Upper lobe of left lung (tissue), 6 donors: ENCODE measurements at regions not wholly inside any gene's neighbourhood (a gene's known extent, or its start where the extent isn't known, plus 50 kb on each side); places are given as distances from the start of the nearest gene placed in this dataset.
A peak's percentile ranks its signal among the peaks of the same experiment; 100 is the strongest.

Source experiments
- ATAC-seq, 2 donors: fragments of 200-7000 bp; cut with Tn5 transposase; one replicate each; pipeline ENCODE4 v1.9.1; 2022; ENCODE audit warnings: mild to moderate bottlenecking in 2 of 2, moderate library complexity in 2 of 2; ENCODE audit not compliant: low FRiP score in 2 of 2
- DNase-seq, 2 donors: peaks; one replicate each; pipeline ENCODE4 v3.0.0-alpha.2; 2019 to 2020
- H3K27ac ChIP-seq, 4 donors: fragments of 200-600 bp; sonication (generic); one replicate each; pipeline ENCODE4 v1.5.1; 2016 to 2019
- H3K27me3 ChIP-seq, 4 donors: fragments of 200-600 bp; sonication (generic); one replicate each; pipeline ENCODE4 v1.5.1; 2017 to 2019
- H3K36me3 ChIP-seq, 4 donors: fragments of 200-600 bp; sonication (generic); one replicate each; pipeline ENCODE4 v1.5.1; 2016 to 2019
- H3K4me1 ChIP-seq, 4 donors: fragments of 200-600 bp; sonication (generic); one replicate each; pipeline ENCODE4 v1.5.1; 2018 to 2019
- H3K4me3 ChIP-seq, 4 donors: fragments of 200-600 bp; sonication (generic); one replicate each; pipeline ENCODE4 v1.5.1; 2017 to 2019; ENCODE audit warnings: mild to moderate bottlenecking in 2 of 4, moderate library complexity in 1 of 4
- H3K9me3 ChIP-seq, 4 donors: fragments of 200-600 bp; sonication (generic); one replicate each; pipeline ENCODE4 v1.5.1; 2018 to 2019
- EP300 ChIP-seq, 4 donors: sonication (generic); formaldehyde crosslinking; IDR thresholded peaks; one replicate each; pipeline ENCODE4 v1.5.1; 2017; ENCODE audit warnings: antibody characterized with exemption in 4 of 4, control low read depth in 2 of 4
- POLR2A ChIP-seq, 4 donors: fragments of 450-650 bp; IDR thresholded peaks; one replicate each; pipeline ENCODE4 v1.5.1; 2016 to 2017; ENCODE audit warnings: antibody characterized with exemption in 4 of 4, mild to moderate bottlenecking in 2 of 4
- POLR2AphosphoS5 ChIP-seq, 2 donors: sonication (generic); formaldehyde crosslinking; IDR thresholded peaks; one replicate each; pipeline ENCODE4 v1.5.1; 2017; ENCODE audit warnings: antibody characterized with exemption in 2 of 2
- WGBS, 2 donors: methylation state at CpG; one replicate each; pipeline ENCODE4 v1.1.5; 2017 to 2018; 5-methylcytosine and 5-hydroxymethylcytosine counted together
- TF ChIP-seq, protein P1 (sequence below), 6 experiments: fragments of 450-650 bp in 4 of 6; fragments of 200-600 bp in 2 of 6; sonication (generic) in 2 of 6; IDR thresholded peaks; one replicate each; pipeline ENCODE4 v1.5.1; 2016 to 2019; ENCODE audit warnings: antibody characterized with exemption in 6 of 6
- donor health status: DM: no; HTN: no; CAD: no; lungs with moderate emphysema.
- donor health status: DM: no; HTN: yes; CAD: no; lungs with severe emphysema.

GRCh38 chr16:85278839-85279238 is 166.6 kb upstream of the CIBAR2 start:
- no peak for ATAC-seq
- WGBS, 2 donors, result 73% methylated on average over 11 of the region's 11 CpGs
- DNase-seq, result no peak
- Histone ChIP-seq H3K27ac (peak overlapping the region in 2 of 4 donors; percentile 23 to 49), H3K9me3 (no peaks in the 10 kb centered on the region), H3K4me1 (no peaks in the 10 kb centered on the region), H3K36me3 (no peaks in the 10 kb centered on the region), H3K4me3 (no peak overlapping the region), H3K27me3 (no peaks in the 10 kb centered on the region)
- TF ChIP-seq POLR2AphosphoS5 (IDR thresholded peaks at IDR 0.05), result no peak
- no peak for TF ChIP-seq POLR2A (IDR thresholded peaks at IDR 0.05)

GRCh38 chr16:85279402-85279801 is 167.1 kb upstream of the CIBAR2 start:
- H3K27me3 ChIP-seq, result no peaks in the 10 kb centered on the region
- no peaks in the 10 kb centered on the region for H3K4me1 ChIP-seq
- DNase-seq, result no peak
- no peaks in the 10 kb centered on the region for H3K36me3 ChIP-seq
- H3K27ac ChIP-seq, result peak overlapping the region in 1 of 4 donors; percentile 49
- 76 to 87% methylated on average over 4 of the region's 4 CpGs for WGBS, 2 donors
- no peak for ATAC-seq
- no peaks in the 10 kb centered on the region for H3K9me3 ChIP-seq
- no peak overlapping the region for H3K4me3 ChIP-seq
- TF ChIP-seq, protein P1, sequence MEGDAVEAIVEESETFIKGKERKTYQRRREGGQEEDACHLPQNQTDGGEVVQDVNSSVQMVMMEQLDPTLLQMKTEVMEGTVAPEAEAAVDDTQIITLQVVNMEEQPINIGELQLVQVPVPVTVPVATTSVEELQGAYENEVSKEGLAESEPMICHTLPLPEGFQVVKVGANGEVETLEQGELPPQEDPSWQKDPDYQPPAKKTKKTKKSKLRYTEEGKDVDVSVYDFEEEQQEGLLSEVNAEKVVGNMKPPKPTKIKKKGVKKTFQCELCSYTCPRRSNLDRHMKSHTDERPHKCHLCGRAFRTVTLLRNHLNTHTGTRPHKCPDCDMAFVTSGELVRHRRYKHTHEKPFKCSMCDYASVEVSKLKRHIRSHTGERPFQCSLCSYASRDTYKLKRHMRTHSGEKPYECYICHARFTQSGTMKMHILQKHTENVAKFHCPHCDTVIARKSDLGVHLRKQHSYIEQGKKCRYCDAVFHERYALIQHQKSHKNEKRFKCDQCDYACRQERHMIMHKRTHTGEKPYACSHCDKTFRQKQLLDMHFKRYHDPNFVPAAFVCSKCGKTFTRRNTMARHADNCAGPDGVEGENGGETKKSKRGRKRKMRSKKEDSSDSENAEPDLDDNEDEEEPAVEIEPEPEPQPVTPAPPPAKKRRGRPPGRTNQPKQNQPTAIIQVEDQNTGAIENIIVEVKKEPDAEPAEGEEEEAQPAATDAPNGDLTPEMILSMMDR (IDR thresholded peaks at IDR 0.05), result no peak
- TF ChIP-seq EP300 (IDR thresholded peaks at IDR 0.05) (no peak), POLR2A (IDR thresholded peaks at IDR 0.05) (no peak), POLR2AphosphoS5 (IDR thresholded peaks at IDR 0.05) (no peak)

GRCh38 chr16:85279825-85280545 is 167.7 kb upstream of the CIBAR2 start:
- 84 to 85% methylated on average over 14 to 21 of the region's 21 CpGs for WGBS, 2 donors
- DNase-seq, result no peak
- ATAC-seq, result peak in 1 of 2 donors; percentile 11
- peak overlapping the region in 1 of 4 donors; percentile 49 for H3K27ac ChIP-seq
- H3K36me3 ChIP-seq, result no peaks in the 10 kb centered on the region
- H3K4me1 ChIP-seq, result no peaks in the 10 kb centered on the region
- no peak overlapping the region for H3K4me3 ChIP-seq
- TF ChIP-seq, protein P1 (IDR thresholded peaks at IDR 0.05), result no peak
- no peak for TF ChIP-seq POLR2AphosphoS5 (IDR thresholded peaks at IDR 0.05)
- no peak for TF ChIP-seq POLR2A (IDR thresholded peaks at IDR 0.05)
- TF ChIP-seq EP300 (IDR thresholded peaks at IDR 0.05), result no peak
- H3K9me3 ChIP-seq, result no peaks in the 10 kb centered on the region
- no peaks in the 10 kb centered on the region for H3K27me3 ChIP-seq

GRCh38 chr16:85281181-85281580 is 168.9 kb upstream of the CIBAR2 start:
- Histone ChIP-seq H3K4me3 (no peak overlapping the region), H3K27ac (no peak overlapping the region), H3K4me1 (peaks cover 0 to 2% (median 0%) of the 10 kb centered on the region in 4 donors), H3K36me3 (no peaks in the 10 kb centered on the region), H3K9me3 (no peaks in the 10 kb centered on the region), H3K27me3 (no peaks in the 10 kb centered on the region)
- TF ChIP-seq POLR2A (IDR thresholded peaks at IDR 0.05) (no peak), POLR2AphosphoS5 (IDR thresholded peaks at IDR 0.05) (no peak), EP300 (IDR thresholded peaks at IDR 0.05) (no peak)
- TF ChIP-seq, protein P1 (IDR thresholded peaks at IDR 0.05), result no peak
- ATAC-seq, result no peak
- no peak for DNase-seq
- WGBS, 2 donors, result 83 to 90% methylated on average over 4 to 9 of the region's 9 CpGs

DNA sequence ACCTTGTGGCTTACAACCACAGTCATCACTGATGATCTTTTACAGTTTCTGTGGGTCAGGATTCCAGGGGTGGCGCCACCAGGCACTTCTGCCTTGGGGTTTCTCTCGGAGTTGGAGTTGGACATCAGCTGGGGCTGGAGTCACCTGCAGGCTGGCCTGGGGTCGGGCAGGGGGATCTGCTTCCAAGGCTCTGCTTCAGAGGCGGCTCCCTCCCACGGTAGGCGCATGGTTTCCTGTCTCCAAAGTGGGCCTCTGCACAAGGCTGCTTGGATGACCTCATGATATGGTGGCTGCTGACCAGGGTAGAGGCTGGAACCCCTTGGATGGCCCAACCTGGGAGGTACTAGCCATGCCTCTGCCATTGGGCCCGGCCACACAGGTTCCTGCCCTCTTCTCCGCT is 170.6 kb upstream of the CIBAR2 start:
- no peak for DNase-seq
- Histone ChIP-seq H3K4me1 (peaks cover 0 to 2% (median 0%) of the 10 kb centered on the region in 4 donors), H3K9me3 (no peaks in the 10 kb centered on the region), H3K4me3 (no peak overlapping the region), H3K36me3 (no peaks in the 10 kb centered on the region), H3K27ac (no peak overlapping the region), H3K27me3 (no peaks in the 10 kb centered on the region)
- WGBS, 2 donors, result 81 to 96% methylated on average over 4 to 5 of the region's 8 CpGs
- no peak for ATAC-seq
- TF ChIP-seq EP300 (IDR thresholded peaks at IDR 0.05) (no peak), POLR2A (IDR thresholded peaks at IDR 0.05) (no peak), POLR2AphosphoS5 (IDR thresholded peaks at IDR 0.05) (no peak)
- TF ChIP-seq, protein P1 (IDR thresholded peaks at IDR 0.05), result no peak
